ENCODE measurements at regions not wholly inside any gene's neighbourhood (a gene's known extent, or its start where the extent isn't known, plus 50 kb on each side); places are given as distances from the start of the nearest gene placed in this dataset.
"Not testable (repeated sequence)": the region's sequence is repeated elsewhere in the genome, so short reads cannot be mapped to it uniquely, and the experiment has no call there.

DNA sequence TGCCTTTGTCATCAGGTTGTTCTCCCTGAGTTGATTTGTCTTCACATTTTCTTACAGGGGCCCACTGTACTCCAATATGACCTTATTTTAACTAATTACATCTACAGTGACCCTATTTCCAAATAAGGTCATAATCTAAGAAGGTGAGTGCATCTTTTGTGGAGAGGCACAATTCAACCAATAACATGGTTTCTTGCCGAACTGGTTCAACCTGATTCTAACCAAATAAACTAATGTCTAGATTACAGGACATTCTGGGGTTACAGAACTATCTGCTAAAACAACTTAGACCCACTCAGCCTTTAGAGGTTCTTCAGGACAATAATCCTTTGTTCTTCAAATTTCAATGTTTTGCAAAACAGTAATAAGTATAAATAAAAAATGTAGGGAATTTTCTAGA is 496.5 kb upstream of the SOX11 start:
- no peaks in the 10 kb centered on the region for H3K9me3 ChIP-seq (ENCODE audit: control insufficient read depth, low read length, poor library complexity, severe bottlenecking)
- no peak for DNase-seq
- ATAC-seq = no peak
- no peaks in the 10 kb centered on the region for H3K4me1 Mint-ChIP-seq
- no peak overlapping the region for H3K4me3 Mint-ChIP-seq
- no peaks in the 10 kb centered on the region for H3K27me3 Mint-ChIP-seq
- H3K27ac Mint-ChIP-seq = no peak overlapping the region
- H3K36me3 Mint-ChIP-seq (ENCODE audit: low read depth) = no peaks in the 10 kb centered on the region

DNA sequence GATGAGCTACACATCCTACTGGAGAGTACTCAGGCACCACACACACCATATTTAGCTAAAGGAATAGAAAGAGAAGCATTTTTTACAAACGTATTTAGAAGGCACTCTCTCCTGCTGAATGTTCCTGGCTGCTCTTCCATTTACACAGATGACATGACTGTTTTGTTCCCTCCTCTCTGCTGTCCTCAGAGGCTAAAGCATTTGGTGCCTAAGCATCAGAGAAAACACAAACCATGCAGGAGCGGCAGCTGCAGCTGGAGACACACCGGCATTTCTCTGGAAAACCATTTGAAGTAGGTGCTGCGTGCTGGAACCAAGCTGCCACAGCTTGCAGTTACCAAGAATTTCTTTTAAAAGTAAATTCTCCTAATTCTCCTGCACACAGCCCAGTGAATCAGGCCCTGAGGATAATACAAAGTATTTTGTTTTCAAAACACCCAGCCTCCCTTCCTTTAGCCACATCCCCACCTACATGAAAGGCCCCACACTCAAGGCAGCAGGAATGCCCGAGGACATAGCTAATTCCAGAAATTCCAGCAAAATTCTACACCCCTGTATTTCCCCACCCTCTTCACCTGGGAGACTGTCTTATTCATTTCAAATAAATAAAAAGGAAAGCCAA is 488.9 kb upstream of the SOX11 start:
- DNase-seq = no peak
- Mint-ChIP-seq H3K27ac (no peak overlapping the region), H3K27me3 (no peaks in the 10 kb centered on the region), H3K4me3 (no peak overlapping the region), H3K4me1 (no peaks in the 10 kb centered on the region), H3K36me3 (ENCODE audit: low read depth) (no peaks in the 10 kb centered on the region)
- no peak for ATAC-seq
- H3K9me3 ChIP-seq (ENCODE audit: control insufficient read depth, low read length, poor library complexity, severe bottlenecking) = no peaks in the 10 kb centered on the region

GRCh38 chr2:5206742-5207141 is 485.4 kb upstream of the SOX11 start:
- not testable (repeated sequence) for H3K9me3 ChIP-seq (ENCODE audit: control insufficient read depth, low read length, poor library complexity, severe bottlenecking); H3K36me3 Mint-ChIP-seq (ENCODE audit: low read depth); H3K27me3 Mint-ChIP-seq; DNase-seq; H3K4me3 Mint-ChIP-seq; ATAC-seq; H3K27ac Mint-ChIP-seq; H3K4me1 Mint-ChIP-seq

DNA sequence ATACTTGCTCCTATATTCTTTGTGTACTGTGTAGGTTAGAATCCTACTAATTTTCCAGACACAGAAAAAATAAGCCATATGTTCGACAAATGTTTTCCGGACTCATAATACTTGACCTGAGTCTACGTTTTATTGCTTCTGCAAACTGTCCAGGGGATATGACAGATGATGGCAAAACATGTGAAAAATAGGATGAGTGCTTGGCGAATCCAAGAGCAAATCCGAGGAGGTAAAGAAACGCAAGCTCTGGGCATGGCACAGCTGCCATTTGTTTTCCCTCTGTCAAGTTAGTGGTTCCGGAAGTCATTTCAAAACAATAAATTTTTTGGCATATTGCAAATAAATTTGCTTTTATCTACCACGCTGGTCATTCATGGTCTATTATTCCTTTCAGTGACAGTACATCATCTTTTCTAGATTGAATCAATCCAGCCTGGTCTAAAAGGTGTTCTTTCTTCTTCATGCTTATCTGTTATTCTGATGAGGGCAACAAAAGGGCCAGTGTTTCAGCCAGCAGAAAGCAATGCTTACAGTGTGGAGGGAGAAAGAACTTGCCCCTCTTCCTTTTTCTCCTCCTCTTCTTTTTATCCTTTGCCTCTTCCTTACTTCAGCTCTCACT is 476.1 kb upstream of the SOX11 start:
- DNase-seq (no peak), ATAC-seq (no peak)
- Mint-ChIP-seq H3K4me1 (no peaks in the 10 kb centered on the region), H3K27ac (no peak overlapping the region), H3K4me3 (no peak overlapping the region), H3K27me3 (no peaks in the 10 kb centered on the region), H3K36me3 (ENCODE audit: low read depth) (no peaks in the 10 kb centered on the region)
- H3K9me3 ChIP-seq (ENCODE audit: control insufficient read depth, low read length, poor library complexity, severe bottlenecking) = no peaks in the 10 kb centered on the region

DNA sequence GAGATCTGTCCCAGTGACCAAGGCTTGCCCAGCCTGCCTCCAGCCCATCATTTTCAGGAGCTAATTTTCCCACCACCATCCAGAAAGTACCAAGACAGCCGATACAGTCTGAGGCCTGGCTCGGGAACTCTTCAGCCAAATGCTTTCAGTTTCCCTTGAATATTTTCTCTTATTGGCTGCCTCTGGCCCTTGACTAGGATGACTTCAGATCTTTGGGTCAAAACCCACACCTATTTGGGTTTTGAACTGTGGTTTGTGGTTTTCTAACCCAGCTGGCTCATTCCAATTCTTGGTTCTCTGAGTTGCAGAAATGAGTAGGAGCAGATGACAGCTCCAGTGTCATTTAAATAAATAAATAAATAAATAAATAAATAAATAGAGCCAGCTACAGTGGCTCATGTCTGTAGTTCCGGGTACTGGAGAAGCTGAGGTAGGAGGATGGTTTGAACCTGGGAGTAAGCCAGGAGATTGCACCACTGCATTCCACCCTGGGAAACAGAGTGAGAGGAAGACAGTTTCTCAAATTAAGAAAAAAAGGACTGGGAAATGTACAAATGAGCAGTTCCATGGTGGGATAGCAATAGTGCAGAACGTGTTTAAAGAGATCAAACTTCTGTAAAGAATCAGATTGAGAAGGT is 465.0 kb upstream of the SOX11 start:
- Mint-ChIP-seq H3K36me3 (ENCODE audit: low read depth) (no peaks in the 10 kb centered on the region), H3K27ac (no peak overlapping the region), H3K4me1 (no peaks in the 10 kb centered on the region), H3K4me3 (no peak overlapping the region), H3K27me3 (no peaks in the 10 kb centered on the region)
- DNase-seq (no peak), ATAC-seq (no peak)
- H3K9me3 ChIP-seq (ENCODE audit: control insufficient read depth, low read length, poor library complexity, severe bottlenecking) = no peaks in the 10 kb centered on the region

GRCh38 chr2:5229574-5229973 is 462.6 kb upstream of the SOX11 start:
- Mint-ChIP-seq H3K36me3 (ENCODE audit: low read depth) (no peaks in the 10 kb centered on the region), H3K4me3 (no peak overlapping the region), H3K27me3 (no peaks in the 10 kb centered on the region), H3K27ac (no peak overlapping the region), H3K4me1 (no peaks in the 10 kb centered on the region)
- no peaks in the 10 kb centered on the region for H3K9me3 ChIP-seq (ENCODE audit: control insufficient read depth, low read length, poor library complexity, severe bottlenecking)
- ATAC-seq = no peak
- DNase-seq = no peak

DNA sequence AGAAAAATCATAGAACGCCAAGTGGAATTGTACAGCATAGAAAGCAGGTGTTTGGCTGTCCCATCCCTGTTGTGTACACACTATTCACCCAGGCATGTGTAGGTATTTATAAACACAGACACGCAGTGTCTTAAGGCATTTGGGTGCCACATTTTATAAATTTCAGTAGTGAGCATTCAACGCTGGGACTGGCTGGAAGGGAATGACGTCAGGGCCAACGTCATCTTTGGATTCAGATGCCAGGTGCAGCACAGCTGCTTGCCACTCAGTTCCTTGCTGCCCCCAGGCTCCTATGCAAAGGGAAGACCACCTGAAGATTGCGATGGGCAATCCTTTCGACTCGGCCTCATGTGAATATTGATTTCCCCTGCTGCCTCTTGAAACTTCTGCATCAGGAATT is 461.7 kb upstream of the SOX11 start:
- no peak for DNase-seq
- H3K27ac Mint-ChIP-seq = no peak overlapping the region
- H3K36me3 Mint-ChIP-seq (ENCODE audit: low read depth) = no peaks in the 10 kb centered on the region
- no peaks in the 10 kb centered on the region for H3K27me3 Mint-ChIP-seq
- no peaks in the 10 kb centered on the region for H3K9me3 ChIP-seq (ENCODE audit: control insufficient read depth, low read length, poor library complexity, severe bottlenecking)
- no peaks in the 10 kb centered on the region for H3K4me1 Mint-ChIP-seq
- no peak overlapping the region for H3K4me3 Mint-ChIP-seq
- ATAC-seq = no peak

GRCh38 chr2:5230855-5231254 is 461.3 kb upstream of the SOX11 start:
- ATAC-seq (no peak), DNase-seq (no peak)
- Mint-ChIP-seq H3K4me3 (no peak overlapping the region), H3K27me3 (no peaks in the 10 kb centered on the region), H3K27ac (no peak overlapping the region), H3K4me1 (no peaks in the 10 kb centered on the region), H3K36me3 (ENCODE audit: low read depth) (no peaks in the 10 kb centered on the region)
- H3K9me3 ChIP-seq (ENCODE audit: control insufficient read depth, low read length, poor library complexity, severe bottlenecking) = no peaks in the 10 kb centered on the region

GRCh38 chr2:5231287-5231686 is 460.9 kb upstream of the SOX11 start:
- Mint-ChIP-seq H3K4me1 (no peaks in the 10 kb centered on the region), H3K27me3 (no peaks in the 10 kb centered on the region), H3K4me3 (no peak overlapping the region), H3K36me3 (ENCODE audit: low read depth) (no peaks in the 10 kb centered on the region), H3K27ac (no peak overlapping the region)
- no peaks in the 10 kb centered on the region for H3K9me3 ChIP-seq (ENCODE audit: control insufficient read depth, low read length, poor library complexity, severe bottlenecking)
- DNase-seq (no peak), ATAC-seq (no peak)

GRCh38 chr2:5234563-5234962 is 457.6 kb upstream of the SOX11 start:
- H3K4me3 Mint-ChIP-seq = no peak overlapping the region
- no peaks in the 10 kb centered on the region for H3K27me3 Mint-ChIP-seq
- ATAC-seq (no peak), DNase-seq (no peak)
- no peaks in the 10 kb centered on the region for H3K9me3 ChIP-seq (ENCODE audit: control insufficient read depth, low read length, poor library complexity, severe bottlenecking)
- no peaks in the 10 kb centered on the region for H3K36me3 Mint-ChIP-seq (ENCODE audit: low read depth)
- no peaks in the 10 kb centered on the region for H3K4me1 Mint-ChIP-seq
- H3K27ac Mint-ChIP-seq = no peak overlapping the region

DNA sequence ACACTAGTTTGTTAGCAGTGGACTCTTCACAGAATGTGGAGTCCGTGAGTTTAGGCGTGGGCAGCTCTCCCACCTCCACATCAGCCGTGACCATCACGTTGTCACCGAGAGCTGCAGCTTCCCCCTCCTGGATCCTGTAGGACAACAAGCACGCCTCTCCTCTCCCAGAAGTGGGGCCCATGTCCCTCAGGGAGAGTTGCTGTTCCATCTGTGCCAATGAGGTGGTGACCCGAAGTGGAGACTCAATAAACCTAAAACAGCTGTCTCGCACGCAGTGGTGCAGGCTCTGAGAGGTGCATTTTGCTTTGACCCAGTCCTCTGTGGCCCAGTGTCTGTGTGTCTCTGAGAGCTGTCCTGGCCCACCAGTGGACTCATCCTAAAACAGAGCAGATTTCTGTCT is 456.5 kb upstream of the SOX11 start:
- no peaks in the 10 kb centered on the region for H3K36me3 Mint-ChIP-seq (ENCODE audit: low read depth)
- H3K4me3 Mint-ChIP-seq = no peak overlapping the region
- H3K27ac Mint-ChIP-seq = no peak overlapping the region
- DNase-seq = no peak
- H3K27me3 Mint-ChIP-seq = no peaks in the 10 kb centered on the region
- H3K9me3 ChIP-seq (ENCODE audit: control insufficient read depth, low read length, poor library complexity, severe bottlenecking) = no peaks in the 10 kb centered on the region
- ATAC-seq = no peak
- H3K4me1 Mint-ChIP-seq = no peaks in the 10 kb centered on the region

DNA sequence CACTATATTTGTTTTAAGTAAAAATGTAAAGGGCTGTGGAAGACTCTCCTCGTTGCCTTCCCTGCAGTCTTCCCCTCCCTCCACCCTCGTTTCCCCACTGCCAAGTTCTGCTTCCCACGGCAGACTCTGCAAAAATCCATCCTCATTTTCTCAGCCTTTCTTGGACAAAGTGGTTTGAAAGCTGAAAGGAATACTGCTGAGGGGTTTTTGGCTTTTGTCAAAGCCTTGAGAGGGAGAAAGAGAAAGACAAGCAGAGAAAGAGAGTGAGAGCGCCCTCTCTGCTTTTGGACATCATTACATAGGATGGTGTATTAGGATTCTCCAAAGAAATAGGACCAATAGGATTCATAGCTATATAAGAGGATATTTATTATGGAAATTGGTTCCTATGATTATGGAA is 455.9 kb upstream of the SOX11 start:
- no peaks in the 10 kb centered on the region for H3K27me3 Mint-ChIP-seq
- no peaks in the 10 kb centered on the region for H3K9me3 ChIP-seq (ENCODE audit: control insufficient read depth, low read length, poor library complexity, severe bottlenecking)
- no peaks in the 10 kb centered on the region for H3K4me1 Mint-ChIP-seq
- no peaks in the 10 kb centered on the region for H3K36me3 Mint-ChIP-seq (ENCODE audit: low read depth)
- H3K27ac Mint-ChIP-seq = no peak overlapping the region
- no peak for ATAC-seq
- H3K4me3 Mint-ChIP-seq = no peak overlapping the region
- DNase-seq = no peak

DNA sequence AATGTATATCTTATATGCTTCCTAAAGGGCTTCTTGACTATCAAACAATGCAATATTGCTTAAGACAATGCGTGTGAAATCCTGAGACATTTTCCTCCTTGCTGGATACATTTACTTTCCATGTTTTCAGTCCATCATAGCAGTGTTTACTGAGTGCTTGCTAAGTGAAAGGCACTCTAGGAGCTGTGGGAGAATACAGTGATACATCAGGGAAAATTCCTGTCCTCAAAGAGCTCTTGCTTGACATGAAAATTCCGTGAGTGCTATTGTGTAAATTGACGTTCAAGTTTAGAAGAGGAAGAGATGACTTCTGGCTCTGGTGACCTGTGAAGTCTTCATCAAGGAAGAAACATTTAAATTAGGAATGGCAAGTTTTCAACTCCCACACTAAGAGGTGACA is 449.4 kb upstream of the SOX11 start:
- Mint-ChIP-seq H3K27me3 (no peaks in the 10 kb centered on the region), H3K4me1 (no peaks in the 10 kb centered on the region), H3K4me3 (no peak overlapping the region), H3K27ac (no peak overlapping the region), H3K36me3 (ENCODE audit: low read depth) (no peaks in the 10 kb centered on the region)
- no peak for ATAC-seq
- no peaks in the 10 kb centered on the region for H3K9me3 ChIP-seq (ENCODE audit: control insufficient read depth, low read length, poor library complexity, severe bottlenecking)
- no peak for DNase-seq

GRCh38 chr2:5250482-5250881 is 441.7 kb upstream of the SOX11 start:
- H3K4me1 Mint-ChIP-seq = no peaks in the 10 kb centered on the region
- H3K4me3 Mint-ChIP-seq = no peak overlapping the region
- H3K9me3 ChIP-seq (ENCODE audit: control insufficient read depth, low read length, poor library complexity, severe bottlenecking) = no peaks in the 10 kb centered on the region
- no peak for ATAC-seq
- no peaks in the 10 kb centered on the region for H3K36me3 Mint-ChIP-seq (ENCODE audit: low read depth)
- no peak for DNase-seq
- no peaks in the 10 kb centered on the region for H3K27me3 Mint-ChIP-seq
- H3K27ac Mint-ChIP-seq = no peak overlapping the region

Measured in T-helper 17 cell (primary cell).